ENCODE measurements at regions not wholly inside any gene's neighbourhood (a gene's known extent, or its start where the extent isn't known, plus 50 kb on each side); places are given as distances from the start of the nearest gene placed in this dataset.

DNA sequence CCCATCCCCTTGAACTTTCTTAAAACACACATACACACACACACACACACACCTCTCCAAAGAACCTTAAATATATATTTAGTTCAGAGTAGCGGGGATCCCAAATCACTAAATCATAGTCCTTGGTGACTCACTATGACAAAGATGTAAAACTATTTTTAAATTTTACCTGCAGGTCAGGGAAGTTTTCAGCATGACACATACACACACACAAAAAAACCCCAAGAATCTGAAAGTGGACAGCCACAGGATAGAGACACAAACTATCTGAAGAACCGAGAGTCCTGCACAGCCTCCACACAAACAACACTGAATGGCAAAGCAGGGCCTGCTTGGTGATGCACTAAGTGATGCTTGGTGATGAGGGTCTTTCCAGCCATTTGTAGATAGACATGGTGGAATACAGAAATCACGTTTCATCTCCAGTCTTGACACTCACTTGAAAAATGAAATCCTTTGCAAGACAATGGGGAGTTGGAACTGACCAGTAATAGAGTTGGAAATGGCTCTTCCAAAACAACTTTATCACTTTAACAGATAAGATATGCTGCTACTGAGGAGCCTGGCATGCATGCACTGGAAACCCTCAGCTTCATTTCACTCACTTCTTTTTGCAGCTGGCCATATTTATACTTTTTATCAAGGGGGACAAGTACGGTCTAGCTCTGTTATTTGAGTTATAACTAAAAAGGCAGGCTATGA is 307.3 kb downstream of the RAPGEF2 start:
- in situ Hi-C loops (cut with MboI; ENCODE audit: low sequenced_read_pairs, unreplicated experiment): no loop called here
- DNase-seq (ENCODE audit: low spot score): no peak
- TF ChIP-seq, protein P1, sequence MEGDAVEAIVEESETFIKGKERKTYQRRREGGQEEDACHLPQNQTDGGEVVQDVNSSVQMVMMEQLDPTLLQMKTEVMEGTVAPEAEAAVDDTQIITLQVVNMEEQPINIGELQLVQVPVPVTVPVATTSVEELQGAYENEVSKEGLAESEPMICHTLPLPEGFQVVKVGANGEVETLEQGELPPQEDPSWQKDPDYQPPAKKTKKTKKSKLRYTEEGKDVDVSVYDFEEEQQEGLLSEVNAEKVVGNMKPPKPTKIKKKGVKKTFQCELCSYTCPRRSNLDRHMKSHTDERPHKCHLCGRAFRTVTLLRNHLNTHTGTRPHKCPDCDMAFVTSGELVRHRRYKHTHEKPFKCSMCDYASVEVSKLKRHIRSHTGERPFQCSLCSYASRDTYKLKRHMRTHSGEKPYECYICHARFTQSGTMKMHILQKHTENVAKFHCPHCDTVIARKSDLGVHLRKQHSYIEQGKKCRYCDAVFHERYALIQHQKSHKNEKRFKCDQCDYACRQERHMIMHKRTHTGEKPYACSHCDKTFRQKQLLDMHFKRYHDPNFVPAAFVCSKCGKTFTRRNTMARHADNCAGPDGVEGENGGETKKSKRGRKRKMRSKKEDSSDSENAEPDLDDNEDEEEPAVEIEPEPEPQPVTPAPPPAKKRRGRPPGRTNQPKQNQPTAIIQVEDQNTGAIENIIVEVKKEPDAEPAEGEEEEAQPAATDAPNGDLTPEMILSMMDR (IDR thresholded peaks at IDR 0.05; ENCODE audit: borderline replicate concordance, control extremely low read depth, extremely low read depth, insufficient read depth, missing control alignments): no peak

DNA sequence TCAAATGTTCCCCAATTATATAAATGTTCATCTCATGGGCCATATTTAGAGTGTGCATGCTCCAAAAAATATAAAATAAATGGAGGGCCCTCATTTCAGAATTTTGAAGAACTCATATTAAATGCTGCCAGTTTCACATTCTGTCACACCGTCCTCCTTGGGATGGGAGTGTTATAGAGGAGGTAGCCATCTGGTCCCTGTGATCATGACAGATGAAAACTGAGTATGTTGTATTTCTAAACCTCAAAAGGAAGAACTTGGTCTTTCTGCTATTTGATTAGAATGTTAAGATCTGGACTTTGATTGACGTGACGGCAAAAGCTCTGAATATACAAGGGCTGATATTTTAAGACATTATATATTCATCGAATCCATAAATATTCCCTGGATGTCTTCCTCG is 308.0 kb downstream of the RAPGEF2 start:
- TF ChIP-seq, protein P1 (IDR thresholded peaks at IDR 0.05; ENCODE audit: borderline replicate concordance, control extremely low read depth, extremely low read depth, insufficient read depth, missing control alignments): no peak
- no peak for DNase-seq (ENCODE audit: low spot score)
- in situ Hi-C loops (cut with MboI; ENCODE audit: low sequenced_read_pairs, unreplicated experiment): no loop called here

DNA sequence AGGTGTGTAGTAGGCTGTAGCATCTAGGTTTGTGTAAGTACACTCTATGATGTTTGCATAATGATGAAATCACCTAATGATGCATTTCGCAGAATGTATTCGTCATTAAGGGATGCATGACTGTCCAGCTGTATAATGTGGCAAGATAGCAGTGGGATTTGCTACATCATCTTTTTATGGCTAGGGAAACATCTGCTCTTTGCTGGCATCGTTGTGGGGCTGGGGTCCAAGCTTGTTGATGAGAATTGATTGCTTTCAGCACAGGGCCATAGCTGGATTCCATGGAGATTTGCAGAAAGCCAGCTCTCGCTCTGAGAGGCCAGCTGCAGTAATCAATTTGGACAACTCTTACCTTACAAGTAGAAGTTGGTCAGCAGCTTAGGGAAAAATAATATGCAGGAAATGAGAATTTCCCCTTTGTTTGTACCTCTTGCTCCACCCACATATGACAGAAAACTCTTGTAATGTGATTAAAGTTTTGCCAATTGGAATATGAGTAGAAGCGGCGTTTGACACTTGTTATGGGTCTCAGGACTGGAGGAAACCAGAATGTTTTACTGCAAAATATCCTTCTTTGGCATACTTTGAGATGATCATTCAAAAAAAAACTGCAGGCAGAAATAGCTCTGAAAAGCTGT is 310.5 kb downstream of the RAPGEF2 start:
- TF ChIP-seq, protein P1 (IDR thresholded peaks at IDR 0.05; ENCODE audit: borderline replicate concordance, control extremely low read depth, extremely low read depth, insufficient read depth, missing control alignments): no peak
- in situ Hi-C loops (cut with MboI; ENCODE audit: low sequenced_read_pairs, unreplicated experiment): no loop called here

DNA sequence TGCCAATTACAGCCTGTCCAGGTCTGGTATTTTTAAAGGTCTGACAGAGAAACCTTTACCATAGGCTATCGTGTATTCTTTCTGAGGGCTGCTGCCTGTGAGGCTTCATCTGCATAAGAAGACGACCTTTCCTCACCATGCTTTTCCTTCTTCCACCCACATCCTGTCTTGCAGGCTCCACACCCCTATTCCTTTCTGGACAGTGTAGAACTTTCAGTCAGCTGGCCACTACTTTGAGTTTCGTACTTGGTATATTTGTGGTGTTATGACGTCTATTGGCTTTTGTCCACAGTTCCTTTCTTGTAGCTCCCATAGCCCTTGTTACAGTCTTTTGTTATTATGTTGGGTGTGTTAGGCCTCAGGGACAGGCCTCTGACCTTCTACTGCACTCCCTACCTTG is 311.4 kb downstream of the RAPGEF2 start:
- in situ Hi-C loops (cut with MboI; ENCODE audit: low sequenced_read_pairs, unreplicated experiment): no loop called here
- no peak for DNase-seq (ENCODE audit: low spot score)
- TF ChIP-seq, protein P1 (IDR thresholded peaks at IDR 0.05; ENCODE audit: borderline replicate concordance, control extremely low read depth, extremely low read depth, insufficient read depth, missing control alignments): no peak

More for the DNA sequence above, 310.5 kb downstream of the RAPGEF2 start:
- DNase-seq (ENCODE audit: low spot score): no peak

DNA sequence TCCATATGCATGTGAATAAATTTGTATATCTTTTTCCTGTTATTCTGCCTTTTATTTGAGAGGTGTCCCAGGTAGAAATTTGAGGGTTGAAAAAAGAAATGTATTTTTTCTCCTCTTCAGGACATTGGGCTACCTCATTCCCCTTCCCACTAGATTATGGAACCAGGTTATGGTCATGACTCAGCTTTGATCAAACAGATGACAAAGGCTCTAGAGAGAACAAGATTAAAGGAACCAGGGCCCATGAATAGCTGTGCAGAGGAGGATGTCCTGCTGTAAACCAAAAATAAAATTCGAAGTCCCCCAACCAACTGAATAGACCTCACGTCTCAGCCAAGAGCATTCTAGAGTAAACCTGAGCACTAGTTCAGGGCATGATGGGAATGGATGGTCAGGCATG is 313.2 kb downstream of the RAPGEF2 start:
- no peak for DNase-seq (ENCODE audit: low spot score)
- TF ChIP-seq, protein P1 (IDR thresholded peaks at IDR 0.05; ENCODE audit: borderline replicate concordance, control extremely low read depth, extremely low read depth, insufficient read depth, missing control alignments): no peak
- in situ Hi-C loops (cut with MboI; ENCODE audit: low sequenced_read_pairs, unreplicated experiment): no loop called here

DNA sequence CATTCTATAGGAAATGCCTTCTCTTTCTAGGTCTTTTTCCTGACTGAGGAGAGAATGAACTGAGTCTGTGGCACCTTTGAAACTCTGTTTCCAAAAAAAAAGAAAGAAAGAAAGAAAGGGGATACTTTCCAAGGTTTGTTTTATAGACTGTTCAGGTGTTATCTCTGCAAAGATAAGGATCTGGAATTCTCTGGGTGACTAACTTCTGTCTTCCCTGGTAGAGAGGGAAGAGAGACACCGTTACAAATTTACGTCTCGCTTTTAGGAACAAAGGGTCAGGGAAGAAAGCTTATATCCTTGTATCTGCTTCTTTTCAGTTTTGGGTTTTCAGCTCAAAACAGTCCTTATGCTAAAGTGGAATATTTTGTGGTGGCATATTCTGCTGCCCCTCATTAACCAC is 314.1 kb downstream of the RAPGEF2 start:
- DNase-seq (ENCODE audit: low spot score): no peak
- TF ChIP-seq, protein P1 (IDR thresholded peaks at IDR 0.05; ENCODE audit: borderline replicate concordance, control extremely low read depth, extremely low read depth, insufficient read depth, missing control alignments): no peak
- in situ Hi-C loops (cut with MboI; ENCODE audit: low sequenced_read_pairs, unreplicated experiment): no loop called here

All from GM13976 (cell line).